Esophagus muscularis mucosa (tissue), 4 donors: ENCODE measurements at regions not wholly inside any gene's neighbourhood (a gene's known extent, or its start where the extent isn't known, plus 50 kb on each side); places are given as distances from the start of the nearest gene placed in this dataset.

Source experiments
- DNase-seq: peaks from one replicate; pipeline ENCODE4 v3.0.0-alpha.2; 2017; ENCODE audit errors: extremely low spot score
- H3K27ac ChIP-seq, 4 donors: fragments of 200-600 bp; sonication (generic); replicated peaks in 1 of 4; 1 replicate in 3 of 4; 2 replicates in 1 of 4; pipeline ENCODE4 v1.5.1; 2016 to 2019; ENCODE audit warnings: mild to moderate bottlenecking in 1 of 4
- H3K27me3 ChIP-seq, 4 donors: fragments of 200-600 bp; sonication (generic); one replicate each; pipeline versions ENCODE4 v1.5.1 to v1.6.0; 2016 to 2019
- H3K36me3 ChIP-seq, 4 donors: fragments of 200-600 bp; sonication (generic); one replicate each; pipeline ENCODE4 v1.5.1; 2016 to 2019
- H3K4me1 ChIP-seq, 4 donors: fragments of 200-600 bp; sonication (generic); one replicate each; pipeline ENCODE4 v1.5.1; 2016 to 2019
- H3K4me3 ChIP-seq, 4 donors: fragments of 200-600 bp; sonication (generic); 1 replicate in 2 of 4; 2 replicates in 2 of 4; pipeline ENCODE4 v1.5.1; 2016 to 2019; ENCODE audit warnings: mild to moderate bottlenecking in 4 of 4, moderate library complexity in 1 of 4
- H3K9me3 ChIP-seq, 4 donors: fragments of 200-600 bp; sonication (generic); 1 replicate in 3 of 4; 2 replicates in 1 of 4; pipeline ENCODE4 v1.5.1; 2016 to 2019
- CTCF ChIP-seq, 3 experiments: fragments of 200-600 bp in 2 of 3; fragments of 450-650 bp in 1 of 3; sonication (generic) in 2 of 3; IDR thresholded peaks; one replicate each; pipeline ENCODE4 v1.5.1; 2017 to 2019; ENCODE audit warnings: antibody characterized with exemption in 3 of 3, mild to moderate bottlenecking in 2 of 3, moderate library complexity in 1 of 3
- EP300 ChIP-seq: sonication (generic); formaldehyde crosslinking; IDR thresholded peaks from one replicate; pipeline ENCODE4 v1.6.1; 2017; ENCODE audit warnings: antibody characterized with exemption
- POLR2A ChIP-seq: fragments of 450-650 bp; IDR thresholded peaks from one replicate; pipeline ENCODE4 v1.6.1; 2017; ENCODE audit warnings: antibody characterized with exemption, moderate library complexity, mild to moderate bottlenecking, low read depth
- POLR2AphosphoS5 ChIP-seq, 2 donors: sonication (generic); formaldehyde crosslinking; IDR thresholded peaks; one replicate each; pipeline ENCODE4 v1.6.1; 2017; ENCODE audit warnings: antibody characterized with exemption in 2 of 2
- WGBS: methylation state at CpG from one replicate; pipeline ENCODE4 v1.1.5; 2018; 5-methylcytosine and 5-hydroxymethylcytosine counted together
- intact Hi-C: fragments of 100-400 bp; cut with DNase I; formaldehyde crosslinking; loops from one replicate; pipeline ENCODE4 v1.15.1; 2023

GRCh38 chr10:21057436-21057835 is 160.3 kb upstream of the NEBL start:
- Histone ChIP-seq H3K9me3 (peaks cover 0 to 20% (median 5%) of the 10 kb centered on the region in 4 donors), H3K4me3 (no peak overlapping the region), H3K27me3 (peaks cover 0 to 6% (median 0%) of the 10 kb centered on the region in 4 donors), H3K27ac (no peak overlapping the region), H3K36me3 (no peaks in the 10 kb centered on the region), H3K4me1 (no peaks in the 10 kb centered on the region)
- DNase-seq, result no peak
- TF ChIP-seq CTCF (IDR thresholded peaks at IDR 0.05) (no peak), POLR2AphosphoS5 (IDR thresholded peaks at IDR 0.05) (no peak), POLR2A (no peak)
- intact Hi-C loops, result no loop called here
- 84% methylated on average over 8 of the region's 8 CpGs for WGBS

GRCh38 chr10:21056461-21056860 is 159.3 kb upstream of the NEBL start:
- no peak for TF ChIP-seq POLR2A
- no peak for TF ChIP-seq EP300
- TF ChIP-seq CTCF (IDR thresholded peaks at IDR 0.05), result no peak
- no peak for TF ChIP-seq POLR2AphosphoS5 (IDR thresholded peaks at IDR 0.05)
- no peak for DNase-seq
- Histone ChIP-seq H3K36me3 (no peaks in the 10 kb centered on the region), H3K9me3 (peaks cover 0 to 27% (median 8%) of the 10 kb centered on the region in 4 donors), H3K4me3 (no peak overlapping the region), H3K4me1 (no peaks in the 10 kb centered on the region), H3K27me3 (peaks cover 0 to 6% (median 0%) of the 10 kb centered on the region in 4 donors), H3K27ac (no peak overlapping the region)
- WGBS, result 92% methylated on average over 4 of the region's 4 CpGs
- intact Hi-C loops, result no loop called here

- DNase-seq, result no peak
- Histone ChIP-seq H3K36me3 (no peaks in the 10 kb centered on the region), H3K4me3 (no peak overlapping the region), H3K9me3 (peaks cover 0 to 29% (median 11%) of the 10 kb centered on the region in 4 donors), H3K27ac (no peak overlapping the region), H3K27me3 (peaks cover 0 to 6% (median 0%) of the 10 kb centered on the region in 4 donors), H3K4me1 (no peaks in the 10 kb centered on the region)
- 83% methylated on average over 12 of the region's 12 CpGs for WGBS
- TF ChIP-seq POLR2AphosphoS5 (IDR thresholded peaks at IDR 0.05) (no peak), CTCF (IDR thresholded peaks at IDR 0.05) (no peak), EP300 (no peak), POLR2A (no peak)
- intact Hi-C loops, result no loop called here
Observed at GRCh38 chr10:21055339-21056135, 158.4 kb upstream of the NEBL start.

GRCh38 chr10:21053953-21054690 is 157.0 kb upstream of the NEBL start:
- Histone ChIP-seq H3K27ac (no peak overlapping the region), H3K4me1 (no peaks in the 10 kb centered on the region), H3K4me3 (no peak overlapping the region), H3K9me3 (peaks cover 0 to 23% (median 9%) of the 10 kb centered on the region in 4 donors), H3K27me3 (peaks cover 0 to 6% (median 0%) of the 10 kb centered on the region in 4 donors), H3K36me3 (no peaks in the 10 kb centered on the region)
- no peak for TF ChIP-seq POLR2A
- TF ChIP-seq POLR2AphosphoS5 (IDR thresholded peaks at IDR 0.05), result no peak
- no peak for TF ChIP-seq EP300
- no peak for TF ChIP-seq CTCF (IDR thresholded peaks at IDR 0.05)
- DNase-seq, result no peak
- WGBS, result 73% methylated on average over 9 of the region's 9 CpGs
- intact Hi-C loops, result no loop called here
